ENCODE measurements at regions not wholly inside any gene's neighbourhood (a gene's known extent, or its start where the extent isn't known, plus 50 kb on each side); places are given as distances from the start of the nearest gene placed in this dataset.

- TF ChIP-seq POLR2A (IDR thresholded peaks at IDR 0.05; ENCODE audit: low read length) = no peak
- no peak for TF ChIP-seq GATA1 (IDR thresholded peaks at IDR 0.05; ENCODE audit: low read depth, low read length)
These were observed 364.2 kb downstream of the NNT start for GRCh38 chr5:43967165-43967564.
